H9 (cell line): ENCODE measurements at regions not wholly inside any gene's neighbourhood (a gene's known extent, or its start where the extent isn't known, plus 50 kb on each side); places are given as distances from the start of the nearest gene placed in this dataset.

Experiments
- DNase-seq: peaks from one replicate; pipeline ENCODE4 v3.0.0-alpha.2; 2017
- H2AFZ ChIP-seq: one replicate; pipeline ENCODE4 v1.6.1; 2013; ENCODE audit warnings: mild to moderate bottlenecking, low read length, control low read depth, moderate library complexity
- H2AK5ac ChIP-seq: 2 replicates; pipeline ENCODE4 v1.6.1; 2013; ENCODE audit warnings: low read length, control low read depth, mixed read lengths; ENCODE audit not compliant: insufficient read length
- H2BK120ac ChIP-seq: one replicate; pipeline ENCODE4 v1.6.1; 2013; ENCODE audit warnings: low read depth, mild to moderate bottlenecking, low read length, control low read depth, inconsistent platforms; ENCODE audit not compliant: poor library complexity, severe bottlenecking
- H2BK12ac ChIP-seq: 2 replicates; pipeline ENCODE4 v1.6.1; 2013; ENCODE audit warnings: low read length, control low read depth, mixed read lengths, low read depth; ENCODE audit not compliant: insufficient read length
- H2BK15ac ChIP-seq: 2 replicates; pipeline ENCODE4 v1.6.1; 2013; ENCODE audit warnings: low read depth, low read length, control low read depth
- H2BK20ac ChIP-seq: one replicate; pipeline ENCODE4 v1.6.1; 2013; ENCODE audit warnings: low read depth, mild to moderate bottlenecking, low read length, control low read depth, inconsistent platforms; ENCODE audit not compliant: poor library complexity, severe bottlenecking
- H2BK5ac ChIP-seq: 2 replicates; pipeline ENCODE4 v1.6.1; 2013; ENCODE audit warnings: low read length, control low read depth, mixed read lengths; ENCODE audit not compliant: insufficient read length
- H3K14ac ChIP-seq: 2 replicates; pipeline ENCODE4 v1.6.1; 2013; ENCODE audit warnings: low read length, control low read depth; ENCODE audit not compliant: insufficient read depth
- H3K18ac ChIP-seq: 2 replicates; pipeline ENCODE4 v1.6.1; 2013; ENCODE audit warnings: low read depth, mild to moderate bottlenecking, mixed read lengths, low read length, control low read depth; ENCODE audit not compliant: insufficient read length
- H3K23ac ChIP-seq: 2 replicates; pipeline ENCODE4 v1.6.1; 2013; ENCODE audit warnings: low read length, control low read depth, mixed read lengths, low read depth; ENCODE audit not compliant: insufficient read length
- H3K23me2 ChIP-seq: 2 replicates; pipeline ENCODE4 v1.6.1; 2013; ENCODE audit warnings: low read depth, mild to moderate bottlenecking, mixed read lengths, low read length, control low read depth; ENCODE audit not compliant: insufficient read length, poor library complexity, severe bottlenecking
- H3K27ac ChIP-seq: 2 replicates; pipeline ENCODE4 v1.5.1; 2013; ENCODE audit warnings: low read length, control low read depth, mixed read lengths, low read depth; ENCODE audit not compliant: insufficient read length
- H3K27me3 ChIP-seq: 2 replicates; pipeline ENCODE4 v1.6.1; 2013; ENCODE audit warnings: low read length, control low read depth, inconsistent platforms; ENCODE audit not compliant: insufficient read depth
- H3K4ac ChIP-seq: 2 replicates; pipeline ENCODE4 v1.6.1; 2013; ENCODE audit warnings: low read depth, mild to moderate bottlenecking, control low read depth, inconsistent platforms, low read length, moderate library complexity
- H3K4me1 ChIP-seq: 2 replicates; pipeline ENCODE4 v1.6.1; 2013; ENCODE audit warnings: low read length, control low read depth, inconsistent platforms; ENCODE audit not compliant: insufficient read depth
- H3K4me2 ChIP-seq: 2 replicates; pipeline ENCODE4 v1.6.1; 2013; ENCODE audit warnings: low read length, control low read depth, mixed read lengths; ENCODE audit not compliant: insufficient read length, insufficient read depth
- H3K56ac ChIP-seq: 2 replicates; pipeline ENCODE4 v1.6.1; 2013; ENCODE audit warnings: low read depth, mild to moderate bottlenecking, mixed read lengths, low read length, control low read depth; ENCODE audit not compliant: insufficient read length
- H3K79me1 ChIP-seq: 2 replicates; pipeline ENCODE4 v1.6.1; 2013; ENCODE audit warnings: low read depth, mild to moderate bottlenecking, moderate library complexity, low read length, control low read depth, inconsistent platforms; ENCODE audit not compliant: insufficient read depth, poor library complexity, severe bottlenecking
- H3K79me2 ChIP-seq: 2 replicates; pipeline ENCODE4 v1.6.1; 2013; ENCODE audit warnings: low read length, control low read depth, inconsistent platforms; ENCODE audit not compliant: insufficient read depth
- H3K9ac ChIP-seq: 2 replicates; pipeline ENCODE4 v1.6.1; 2013; ENCODE audit warnings: low read length, control low read depth, mixed read lengths; ENCODE audit not compliant: insufficient read length; ENCODE audit errors: extremely low read depth
- H3K9me3 ChIP-seq: one replicate; pipeline ENCODE4 v1.6.1; 2013; ENCODE audit warnings: low read depth, low read length, inconsistent platforms; ENCODE audit not compliant: control insufficient read depth
- H3T11ph ChIP-seq: one replicate; pipeline ENCODE4 v1.6.1; 2013; ENCODE audit warnings: mild to moderate bottlenecking, low read length, control low read depth, inconsistent platforms
- H4K20me1 ChIP-seq: one replicate; pipeline ENCODE4 v1.6.1; 2013; ENCODE audit not compliant: control insufficient read depth, insufficient read length, insufficient read depth
- H4K5ac ChIP-seq: 2 replicates; pipeline ENCODE4 v1.6.1; 2013; ENCODE audit warnings: low read depth, mild to moderate bottlenecking, mixed read lengths, low read length, control low read depth; ENCODE audit not compliant: insufficient read length
- H4K8ac ChIP-seq: replicated peaks from 2 replicates; pipeline ENCODE4 v1.6.1; 2013; ENCODE audit warnings: low read length, control low read depth, mixed read lengths, low read depth; ENCODE audit not compliant: insufficient read length
- H4K91ac ChIP-seq: 2 replicates; pipeline ENCODE4 v1.6.1; 2013; ENCODE audit warnings: low read depth, mild to moderate bottlenecking, moderate library complexity, mixed read lengths, low read length, control low read depth; ENCODE audit not compliant: insufficient read length
- H3K27ac Mint-ChIP-seq, 3 experiments: 2 replicates in 2 of 3; 3 replicates in 1 of 3; pipeline ENCODE4 v1.8.0; 2020 to 2021; ENCODE audit warnings: mixed read lengths in 3 of 3, mild to moderate bottlenecking in 1 of 3, moderate library complexity in 1 of 3
- H3K27me3 Mint-ChIP-seq: 2 replicates; pipeline ENCODE4 v1.8.0; 2021; ENCODE audit warnings: low read depth, mild to moderate bottlenecking, moderate library complexity, mixed read lengths
- H3K36me3 Mint-ChIP-seq, 3 experiments: 2 replicates in 2 of 3; 3 replicates in 1 of 3; pipeline ENCODE4 v1.8.0; 2020 to 2021; ENCODE audit warnings: low read depth in 3 of 3, mixed read lengths in 3 of 3; ENCODE audit not compliant: insufficient read depth in 1 of 3
- H3K4me1 Mint-ChIP-seq, 2 experiments: 2 replicates each; pipeline ENCODE4 v1.8.0; 2020; ENCODE audit warnings: mixed read lengths in 2 of 2
- H3K4me3 Mint-ChIP-seq, 2 experiments: 2 replicates in 1 of 2; 3 replicates in 1 of 2; pipeline ENCODE4 v1.8.0; 2020 to 2021; ENCODE audit warnings: mild to moderate bottlenecking in 2 of 2, mixed read lengths in 2 of 2, moderate library complexity in 1 of 2
- H3K9me3 Mint-ChIP-seq, 2 experiments: 2 replicates in 1 of 2; 3 replicates in 1 of 2; pipeline ENCODE4 v1.8.0; 2020; ENCODE audit warnings: mild to moderate bottlenecking in 2 of 2, mixed read lengths in 2 of 2, moderate library complexity in 1 of 2
- WGBS: extraction: QIAGEN DNeasy Blood & Tissue Kit; methylation state at CpG from one replicate; pipeline ENCODE4 v1.1.7; 2013; ENCODE audit warnings: missing lambda C conversion rate, low lambda C conversion rate, mixed read lengths; ENCODE audit not compliant: insufficient read length; ENCODE audit errors: extremely low coverage; 5-methylcytosine and 5-hydroxymethylcytosine counted together
- TF ChIP-seq, protein P1 (sequence below): fragments of 200-600 bp; sonication (generic); conservative IDR thresholded peaks from 3 replicates; pipeline ENCODE4 v1.8.0; 2021; ENCODE audit warnings: antibody characterized with exemption, mild to moderate bottlenecking

DNA sequence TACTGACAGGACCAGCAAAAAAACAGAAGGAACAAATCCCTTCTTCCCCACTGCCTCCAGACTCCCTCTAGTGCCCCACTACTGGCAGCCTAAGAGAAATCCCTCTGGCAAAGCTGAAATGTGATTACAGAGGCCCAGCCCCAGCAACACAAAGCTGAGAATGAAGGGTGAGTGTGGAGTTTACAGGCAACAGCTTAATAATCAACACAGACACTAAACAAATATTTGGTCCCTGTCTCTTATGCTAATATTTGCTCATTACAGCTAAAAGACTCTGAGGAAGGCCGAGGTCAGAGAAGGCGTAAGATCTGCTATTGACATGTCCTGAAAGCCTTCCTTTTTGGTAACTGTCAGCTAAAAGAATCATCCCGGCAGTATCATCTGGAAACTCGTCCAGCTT, 308.5 kb upstream of the RASGRP1 start:
- Histone ChIP-seq H3K4me2 (no peak overlapping the region), H4K5ac (no peak overlapping the region), H3K27me3 (no peaks in the 10 kb centered on the region), H2AFZ (no peak overlapping the region), H3K9me3 (no peaks in the 10 kb centered on the region), H2AK5ac (no peak overlapping the region), H2BK15ac (no peak overlapping the region), H3K79me2 (no peaks in the 10 kb centered on the region; the same call in 1 of the 2 replicates), H2BK20ac (no peak overlapping the region), H3K23me2 (no peaks in the 10 kb centered on the region), H3K23ac (no peak overlapping the region), H3K4ac (no peak overlapping the region), H4K91ac (no peak overlapping the region), H3K56ac (no peak overlapping the region), H4K20me1 (no peaks in the 10 kb centered on the region), H4K8ac (no peak overlapping the region), H3K4me1 (no peaks in the 10 kb centered on the region), H3K9ac (no peak overlapping the region), H3K14ac (no peak overlapping the region), H3K79me1 (no peaks in the 10 kb centered on the region), H2BK12ac (no peak overlapping the region), H3T11ph (no peak overlapping the region), H3K27ac (no peak overlapping the region), H3K18ac (no peak overlapping the region), H2BK5ac (no peak overlapping the region), H2BK120ac (no peak overlapping the region)
- Mint-ChIP-seq H3K9me3 (peaks cover 17 to 23% of the 10 kb centered on the region in 2 experiments; a peak in 4 of 5 replicates), H3K27ac (no peak overlapping the region), H3K4me3 (no peak overlapping the region), H3K4me1 (peaks cover 3 to 5% of the 10 kb centered on the region in 2 experiments), H3K36me3 (peaks cover 0 to 23% (median 1%) of the 10 kb centered on the region in 3 experiments; a peak in 5 of 7 replicates), H3K27me3 (no peaks in the 10 kb centered on the region)
- no CpG with 5 or more reads among the region's 4 CpGs for WGBS
- TF ChIP-seq, protein P1, sequence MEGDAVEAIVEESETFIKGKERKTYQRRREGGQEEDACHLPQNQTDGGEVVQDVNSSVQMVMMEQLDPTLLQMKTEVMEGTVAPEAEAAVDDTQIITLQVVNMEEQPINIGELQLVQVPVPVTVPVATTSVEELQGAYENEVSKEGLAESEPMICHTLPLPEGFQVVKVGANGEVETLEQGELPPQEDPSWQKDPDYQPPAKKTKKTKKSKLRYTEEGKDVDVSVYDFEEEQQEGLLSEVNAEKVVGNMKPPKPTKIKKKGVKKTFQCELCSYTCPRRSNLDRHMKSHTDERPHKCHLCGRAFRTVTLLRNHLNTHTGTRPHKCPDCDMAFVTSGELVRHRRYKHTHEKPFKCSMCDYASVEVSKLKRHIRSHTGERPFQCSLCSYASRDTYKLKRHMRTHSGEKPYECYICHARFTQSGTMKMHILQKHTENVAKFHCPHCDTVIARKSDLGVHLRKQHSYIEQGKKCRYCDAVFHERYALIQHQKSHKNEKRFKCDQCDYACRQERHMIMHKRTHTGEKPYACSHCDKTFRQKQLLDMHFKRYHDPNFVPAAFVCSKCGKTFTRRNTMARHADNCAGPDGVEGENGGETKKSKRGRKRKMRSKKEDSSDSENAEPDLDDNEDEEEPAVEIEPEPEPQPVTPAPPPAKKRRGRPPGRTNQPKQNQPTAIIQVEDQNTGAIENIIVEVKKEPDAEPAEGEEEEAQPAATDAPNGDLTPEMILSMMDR = 0 out of 3 replicates have a peak, but pooled peaks have one; percentile 16
- no peak for DNase-seq
